NCI-H226 (cell line): ENCODE measurements at regions not wholly inside any gene's neighbourhood (a gene's known extent, or its start where the extent isn't known, plus 50 kb on each side); places are given as distances from the start of the nearest gene placed in this dataset.

ENCODE experiments used
- DNase-seq: peaks from one replicate; pipeline ENCODE4 v3.0.0-alpha.2; 2015

DNA sequence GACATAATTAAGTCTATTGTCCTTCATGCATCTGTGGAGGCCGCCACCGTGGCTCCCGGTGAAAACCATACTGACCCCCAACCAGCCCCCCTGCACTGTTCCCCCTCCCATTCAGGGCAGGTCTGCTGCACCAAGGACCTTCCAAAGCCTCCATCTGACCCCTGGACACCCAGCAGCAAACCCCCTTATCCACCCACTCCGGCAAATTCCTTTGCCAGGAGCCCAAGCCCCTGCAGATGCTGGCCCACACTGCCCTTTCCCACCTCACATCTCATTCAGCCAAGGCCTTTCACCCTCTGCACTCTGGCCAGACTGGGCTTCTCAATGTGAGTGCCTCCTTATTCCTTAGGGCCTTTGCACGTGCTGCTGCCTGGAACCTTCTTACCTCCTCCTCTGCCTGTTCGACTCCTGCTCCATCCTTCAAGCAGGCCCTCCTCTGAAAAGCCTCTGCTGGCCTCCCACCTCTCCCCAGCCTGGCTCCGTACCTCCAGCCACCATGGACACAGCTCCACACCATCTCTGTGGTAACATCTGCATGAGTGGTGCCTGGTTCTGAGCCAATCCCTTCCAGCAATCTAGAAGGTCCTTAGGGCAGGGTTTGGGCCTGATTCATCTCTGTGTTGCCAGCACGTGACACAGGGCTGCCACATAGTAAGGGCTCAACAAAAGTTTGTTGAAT lies 230.7 kb downstream of the BCL11B start:
- DNase-seq, result no peak

DNA sequence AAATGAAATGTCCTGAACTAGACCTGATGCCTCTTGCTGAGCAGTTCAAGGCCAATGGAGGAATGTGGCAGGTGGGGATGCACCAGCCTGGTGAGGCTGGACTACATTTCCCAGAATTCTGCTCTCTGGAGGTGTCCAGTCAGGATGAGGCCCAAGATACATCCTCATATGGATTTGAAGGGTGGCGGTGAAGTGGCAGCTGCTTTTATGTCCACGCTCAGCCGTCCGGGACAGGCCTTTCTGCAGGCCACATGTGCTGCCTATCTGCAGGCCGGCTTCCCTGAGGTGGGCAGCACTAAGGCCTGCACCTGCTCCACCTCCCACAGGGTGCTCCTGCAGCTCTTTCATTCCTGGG lies 230.2 kb downstream of the BCL11B start:
- DNase-seq, result no peak

DNA sequence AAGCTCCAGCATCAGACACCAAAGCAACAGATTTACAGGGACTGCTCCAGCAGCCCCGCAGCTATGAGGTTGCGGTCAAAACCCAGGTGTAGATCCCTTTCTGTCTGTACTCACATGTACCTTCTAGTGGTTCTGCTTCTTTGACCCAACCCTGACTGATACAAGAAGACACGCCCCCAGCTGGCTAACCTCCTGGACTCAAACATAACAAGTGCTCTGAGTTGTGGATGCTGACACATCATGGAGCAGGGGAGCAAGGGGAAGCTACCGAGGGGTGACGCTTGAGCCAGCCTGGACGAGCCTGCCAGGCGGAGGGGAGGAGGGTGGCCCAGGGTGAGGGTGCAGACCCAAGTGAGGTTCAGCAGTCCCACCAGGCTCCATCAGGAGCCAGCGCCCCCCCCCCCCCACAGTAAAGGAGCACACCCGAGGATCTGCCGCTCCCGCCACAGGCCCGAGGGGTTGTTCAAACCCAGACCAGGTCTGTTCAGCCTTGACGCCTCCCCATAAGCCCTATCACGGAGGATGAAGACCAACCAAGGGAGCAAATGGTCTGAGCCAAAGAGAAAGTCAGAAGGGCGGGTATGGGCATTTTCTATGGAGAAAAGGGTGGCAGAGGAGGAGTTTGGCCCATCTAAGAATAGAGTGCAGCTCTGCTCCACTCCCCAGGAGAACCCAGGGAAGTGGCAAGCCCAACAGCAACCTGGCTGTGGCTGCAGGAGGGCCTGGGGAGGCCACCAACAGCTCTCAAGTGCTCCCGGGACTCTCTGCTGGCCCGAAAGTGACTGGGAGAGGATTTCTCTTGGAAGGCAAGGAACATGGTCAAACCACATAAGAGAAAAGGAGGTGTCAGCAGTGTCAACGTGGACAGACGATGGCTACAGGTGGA lies 229.4 kb downstream of the BCL11B start:
- no peak for DNase-seq

DNA sequence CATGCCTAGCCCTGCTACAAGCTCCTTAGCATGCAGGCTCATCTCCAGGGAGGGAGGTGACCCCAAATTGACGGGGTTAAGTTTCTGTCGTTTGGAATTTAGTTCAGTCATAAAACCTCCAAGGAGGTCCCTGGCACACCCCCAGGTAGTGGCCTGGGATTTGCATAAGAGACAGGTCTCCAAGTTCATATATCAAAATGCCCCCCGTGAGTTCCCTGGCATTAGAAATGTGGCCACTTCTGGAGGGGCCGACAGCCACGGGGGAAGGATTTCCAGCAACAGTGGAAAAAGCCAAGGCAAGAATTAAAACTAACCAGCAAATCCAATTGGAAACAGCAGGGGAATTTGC lies 228.8 kb downstream of the BCL11B start:
- DNase-seq, result no peak

DNA sequence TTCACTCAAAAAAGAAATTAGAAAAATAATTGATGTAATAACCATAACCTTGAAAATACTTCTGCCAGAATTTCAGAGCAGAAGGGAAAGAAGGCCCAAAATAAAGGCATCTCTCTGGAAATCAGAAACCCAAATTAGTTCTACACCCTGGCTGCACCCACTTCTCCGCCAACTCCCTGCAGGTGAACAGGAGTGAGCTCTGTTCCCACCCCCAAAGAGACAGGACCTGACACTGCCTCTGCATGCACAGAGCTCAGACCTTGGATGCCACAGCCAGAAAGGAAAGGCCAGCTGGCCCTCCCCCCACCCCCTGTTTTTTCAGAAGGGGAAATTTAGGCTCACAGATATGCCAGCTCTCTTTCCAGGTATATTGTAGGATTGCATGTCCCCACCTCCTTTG lies 228.2 kb downstream of the BCL11B start:
- DNase-seq, result no peak

DNA sequence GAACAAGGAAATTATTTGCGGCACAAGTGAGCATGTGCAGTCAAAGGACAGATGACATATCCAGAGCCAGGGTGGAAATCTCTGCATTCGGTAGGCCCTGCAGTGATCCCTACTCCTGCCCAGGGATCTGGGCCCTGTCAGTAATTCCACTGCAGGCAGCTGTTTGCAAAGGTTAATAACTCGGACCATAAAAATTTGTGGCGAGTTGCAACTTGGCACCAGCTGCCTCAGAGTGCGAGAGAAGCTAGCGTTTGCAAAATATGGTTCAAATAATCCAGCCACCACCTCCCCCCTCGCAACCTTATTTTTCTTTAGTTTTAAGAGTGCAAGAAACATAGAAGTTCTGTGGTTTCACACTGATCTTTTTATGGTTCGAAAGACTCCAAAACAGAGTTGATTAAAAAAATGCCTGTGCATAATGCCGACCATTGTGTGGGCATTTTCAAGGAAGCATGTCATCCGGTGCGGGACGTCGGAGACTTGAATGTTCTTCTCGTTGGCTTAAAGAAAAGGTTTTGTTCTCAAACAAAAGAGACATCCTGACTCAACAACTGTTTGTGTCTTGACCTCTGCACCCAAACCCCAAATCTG lies 224.5 kb downstream of the BCL11B start:
- no peak for DNase-seq

DNA sequence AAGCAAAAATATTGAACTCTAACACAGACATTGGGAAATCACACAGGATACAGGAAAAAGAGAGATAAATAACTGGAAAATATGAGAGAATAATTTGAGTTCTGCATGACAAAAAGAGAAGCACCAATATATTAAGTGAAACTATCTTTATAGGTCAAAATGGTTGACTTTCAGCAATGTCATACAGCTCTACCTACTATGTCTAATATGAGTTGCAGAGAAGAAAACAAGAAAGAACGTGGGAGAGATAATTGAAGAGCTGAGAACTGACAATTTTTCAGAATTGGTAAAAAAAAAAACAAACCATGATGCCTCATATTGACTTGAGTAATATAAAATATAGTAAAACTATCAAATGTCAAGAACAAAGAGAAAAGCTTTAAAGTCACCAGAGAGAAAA lies 221.7 kb downstream of the BCL11B start:
- no peak for DNase-seq

DNA sequence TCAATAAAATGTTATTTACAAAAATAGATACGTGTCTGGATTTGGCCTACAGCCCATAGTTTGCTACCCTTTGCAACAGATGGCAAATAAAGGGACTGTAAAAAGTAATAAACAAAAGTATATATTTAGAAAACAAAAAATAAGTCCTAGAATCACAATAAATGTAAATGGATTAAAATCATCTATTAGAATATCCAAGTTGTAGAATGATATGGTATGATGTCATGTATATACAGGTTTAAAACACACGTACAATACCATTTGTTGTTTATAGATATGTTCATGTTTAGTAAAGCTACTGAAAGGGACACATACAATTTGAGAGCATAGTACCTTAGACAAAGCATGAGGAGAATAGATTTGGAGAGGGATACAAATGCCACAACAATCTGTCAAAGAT lies 219.5 kb downstream of the BCL11B start:
- no peak for DNase-seq

DNA sequence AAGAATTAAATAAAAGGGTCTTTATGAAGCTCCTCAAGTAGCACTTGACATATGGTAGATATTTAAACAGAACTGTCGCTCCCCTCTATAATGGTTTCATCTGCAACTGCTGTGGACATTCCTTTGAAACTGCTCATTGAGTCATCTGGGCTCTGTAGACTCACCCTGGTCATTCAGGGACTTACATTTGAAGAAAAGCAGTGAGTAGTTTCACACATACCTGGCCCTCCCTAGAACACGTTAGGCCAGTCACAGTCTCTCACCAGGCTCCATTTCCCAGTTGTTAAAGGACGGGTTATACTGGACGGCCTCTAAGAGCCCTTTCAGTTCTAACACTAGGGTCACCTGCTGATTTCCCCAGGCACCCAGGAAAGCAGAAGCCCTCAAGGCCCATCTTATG lies 217.0 kb downstream of the BCL11B start:
- no peak for DNase-seq

DNA sequence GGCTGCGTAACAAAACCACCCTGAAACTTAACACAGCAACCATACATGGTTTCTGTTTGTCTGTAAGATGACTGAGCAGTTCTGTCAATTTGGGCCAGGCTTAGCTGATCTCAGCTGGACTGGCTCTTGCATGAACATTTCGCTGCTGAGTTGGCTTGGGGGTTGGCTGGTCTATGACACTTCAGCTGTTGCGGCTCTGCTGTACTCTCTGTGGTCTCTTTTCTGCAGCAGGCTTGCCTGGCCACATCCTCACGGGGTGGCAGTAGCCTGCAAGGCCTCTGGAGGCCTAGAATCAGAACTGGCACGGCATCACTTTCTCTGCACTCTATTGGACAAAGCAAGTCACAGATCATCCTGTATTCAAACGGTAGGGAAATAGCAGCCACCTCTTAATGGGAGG lies 216.2 kb downstream of the BCL11B start:
- DNase-seq, result no peak

DNA sequence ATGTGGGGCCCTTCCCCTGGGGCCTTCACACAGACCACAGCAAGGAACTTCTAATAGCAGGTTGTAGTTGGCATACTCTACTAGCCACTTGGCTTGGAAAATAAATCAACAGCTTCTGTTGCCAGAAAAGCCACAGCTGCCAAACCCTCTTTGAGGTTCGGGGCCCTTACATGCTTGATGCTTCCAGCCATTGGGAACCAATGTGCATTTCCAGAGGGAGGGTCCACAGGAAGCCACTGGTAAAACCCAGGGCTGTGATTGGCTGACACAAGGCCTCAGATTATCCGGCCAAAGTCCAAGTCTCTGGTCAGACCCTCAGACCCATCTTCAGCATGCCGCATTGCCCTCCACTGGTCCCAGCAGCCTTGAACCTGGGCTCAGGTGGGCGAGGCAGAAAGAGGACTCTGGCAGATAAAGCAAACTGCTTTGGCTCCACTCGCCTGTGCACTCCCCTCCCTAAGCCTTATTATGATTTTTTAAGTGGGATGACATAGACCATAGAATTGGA lies 214.4 kb downstream of the BCL11B start:
- no peak for DNase-seq

DNA sequence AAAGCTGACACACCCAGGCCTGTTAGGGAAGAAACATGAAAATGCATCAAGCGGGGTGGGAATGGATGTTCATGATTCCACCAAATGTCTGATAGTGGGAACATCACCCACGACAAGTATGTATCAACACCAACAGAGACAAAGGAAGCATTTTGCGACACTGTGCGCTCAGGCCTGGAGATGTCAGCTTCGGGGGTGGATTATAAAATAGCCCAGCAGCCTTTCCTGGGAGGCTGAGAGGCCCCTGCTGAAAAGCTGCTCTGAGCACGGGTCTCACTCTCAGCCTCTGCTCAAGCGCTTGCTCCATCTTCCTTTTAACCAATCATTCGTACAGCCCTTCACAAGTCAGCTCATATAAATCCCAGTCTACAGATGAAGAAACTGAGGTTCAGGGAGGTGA lies 213.5 kb downstream of the BCL11B start:
- DNase-seq, result no peak

DNA sequence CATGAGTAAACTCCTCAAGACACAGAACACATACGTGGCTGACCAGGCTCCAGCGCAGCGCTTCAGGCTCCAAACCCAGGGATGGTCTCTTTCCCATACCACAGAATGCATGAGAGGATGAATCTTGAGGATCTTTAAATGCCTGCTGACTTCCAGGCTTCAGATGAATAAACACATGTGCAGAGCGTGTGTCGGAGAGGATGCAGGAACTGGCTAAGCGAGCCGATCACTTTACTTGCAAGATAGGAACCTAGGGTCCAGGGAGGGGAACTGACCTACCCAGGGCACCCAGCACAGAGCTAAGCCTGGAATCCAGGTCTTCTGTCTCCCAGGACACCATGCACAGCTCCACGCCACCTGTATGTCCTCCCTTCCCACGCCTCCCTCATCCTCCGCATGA lies 209.8 kb downstream of the BCL11B start:
- no peak for DNase-seq

DNA sequence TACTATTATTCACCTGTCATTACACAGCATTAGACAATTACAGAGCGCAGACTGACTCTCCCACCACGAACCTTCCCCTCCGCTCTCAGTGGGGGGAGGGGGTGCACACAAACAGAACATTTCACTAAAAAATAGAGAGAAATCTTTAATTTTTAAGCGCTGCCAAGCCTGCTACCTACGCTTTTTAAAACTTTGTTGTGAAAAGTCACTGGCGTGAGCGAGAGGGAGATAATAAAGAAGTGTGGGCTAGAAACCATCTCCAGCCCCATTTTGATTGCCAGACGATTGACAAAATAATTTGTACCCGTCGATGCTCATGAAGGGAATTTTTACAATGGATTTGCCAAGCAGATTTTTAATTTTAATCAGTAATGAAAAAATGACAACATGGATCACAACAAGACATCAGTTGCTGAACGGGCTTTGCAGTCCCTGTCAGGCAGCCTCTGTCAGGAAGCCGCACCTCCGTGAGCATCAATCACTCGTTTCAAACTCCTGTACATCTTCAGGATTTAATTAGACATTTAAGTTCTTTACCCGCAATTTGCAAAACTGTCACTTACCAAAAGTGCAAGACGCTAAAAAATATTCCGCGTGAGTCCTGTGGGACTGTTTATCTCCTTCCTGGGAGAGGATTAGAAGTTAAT lies 209.1 kb downstream of the BCL11B start:
- no peak for DNase-seq

DNA sequence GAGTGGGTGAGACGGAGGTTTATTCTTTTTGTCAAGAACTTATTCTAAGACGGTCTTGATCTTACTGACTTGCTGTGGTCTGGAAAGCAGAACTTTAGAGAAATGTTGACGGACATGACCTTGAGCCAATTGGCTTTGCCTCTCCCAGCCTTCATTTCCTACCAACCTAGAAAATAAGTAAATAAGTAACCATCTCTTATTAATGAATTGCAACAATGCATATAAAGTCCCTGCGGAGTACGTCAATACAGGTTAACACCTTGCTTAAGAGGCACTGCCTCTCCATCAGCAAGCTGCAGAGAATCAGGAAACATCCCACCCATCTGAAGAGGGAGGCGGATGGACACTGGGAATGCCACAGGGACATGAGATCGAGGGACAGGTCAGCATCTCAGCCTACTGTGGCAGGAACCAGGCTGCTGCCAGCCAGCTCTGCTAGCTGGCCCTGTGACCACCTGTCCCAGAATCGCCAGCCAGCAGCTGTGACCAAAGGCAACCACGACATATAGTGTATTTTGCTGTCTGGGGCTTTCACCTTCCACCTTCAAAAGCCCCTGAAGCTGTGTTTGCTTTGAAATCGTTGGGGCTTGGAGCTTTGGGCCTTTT lies 208.3 kb downstream of the BCL11B start:
- DNase-seq, result no peak

DNA sequence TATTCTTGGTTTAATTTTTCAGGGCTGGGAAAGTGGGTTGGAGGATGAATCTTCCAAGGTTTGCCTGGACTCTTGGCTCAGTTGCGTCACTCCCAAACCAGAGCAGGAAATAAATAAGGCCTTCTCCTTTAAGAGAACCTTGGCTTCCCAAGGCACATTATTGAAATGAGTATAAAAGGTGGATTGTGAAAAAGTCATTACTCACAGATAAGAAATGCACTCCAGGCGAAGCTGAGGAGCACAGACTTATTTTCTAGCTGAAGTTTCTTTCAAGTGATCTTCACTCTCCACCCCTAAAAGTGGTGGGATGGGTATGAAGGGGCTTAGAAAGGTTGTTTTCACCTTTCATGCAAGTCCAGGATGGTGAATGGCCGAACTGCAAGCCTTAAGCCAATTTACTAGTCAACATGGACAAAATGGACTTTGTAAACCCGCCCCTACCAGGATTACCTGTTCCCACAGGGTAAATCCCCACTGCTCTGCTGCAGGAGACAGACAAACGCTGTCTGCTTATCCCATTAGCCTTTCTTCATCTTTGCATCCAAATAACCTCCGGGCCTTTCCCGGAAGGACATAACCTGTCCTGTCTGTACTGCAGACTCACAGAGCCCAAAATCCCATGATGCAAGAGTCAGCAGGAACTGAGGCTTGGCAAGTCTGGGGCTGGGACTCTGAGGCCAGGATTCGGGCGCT lies 207.6 kb downstream of the BCL11B start:
- no peak for DNase-seq

DNA sequence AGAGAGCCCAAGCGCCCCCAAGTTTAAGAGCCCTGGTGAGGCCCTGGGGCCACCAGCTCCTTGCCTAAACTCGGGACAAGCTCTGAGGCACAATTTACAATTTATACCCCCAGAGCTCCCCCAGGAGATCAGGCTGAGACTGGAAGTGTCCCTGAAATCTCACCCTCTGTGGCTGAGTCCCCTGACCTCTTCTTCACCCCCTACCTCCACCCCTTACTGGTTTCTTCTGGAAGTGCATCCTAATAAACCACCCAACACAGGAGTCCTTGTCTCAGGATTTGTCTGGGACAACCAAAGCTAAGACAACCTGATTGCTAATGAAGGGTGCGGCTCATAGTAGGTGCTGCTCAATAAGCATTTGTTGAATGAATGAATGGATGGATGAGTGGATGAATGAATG lies 206.4 kb downstream of the BCL11B start:
- DNase-seq, result no peak

DNA sequence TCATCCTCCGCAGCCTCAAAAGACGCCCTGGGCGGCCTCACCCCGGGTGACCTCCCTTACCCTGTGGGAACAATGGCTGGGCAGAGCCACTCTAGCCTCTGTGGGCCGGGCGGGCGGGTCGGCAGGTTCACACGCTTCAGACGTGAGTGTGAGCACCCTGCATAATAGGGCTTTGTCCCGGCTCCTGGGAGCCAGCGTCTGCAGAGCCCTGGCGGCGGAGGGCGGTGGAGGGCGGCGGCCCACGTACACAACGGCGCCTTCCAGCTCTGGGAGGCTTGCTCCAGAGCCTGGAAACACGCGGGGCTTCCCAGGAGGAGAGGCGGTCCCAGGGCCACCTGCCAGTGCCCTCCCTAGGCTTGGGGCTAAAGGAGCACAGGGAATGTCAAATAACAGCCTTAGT lies 205.6 kb downstream of the BCL11B start:
- no peak for DNase-seq

DNA sequence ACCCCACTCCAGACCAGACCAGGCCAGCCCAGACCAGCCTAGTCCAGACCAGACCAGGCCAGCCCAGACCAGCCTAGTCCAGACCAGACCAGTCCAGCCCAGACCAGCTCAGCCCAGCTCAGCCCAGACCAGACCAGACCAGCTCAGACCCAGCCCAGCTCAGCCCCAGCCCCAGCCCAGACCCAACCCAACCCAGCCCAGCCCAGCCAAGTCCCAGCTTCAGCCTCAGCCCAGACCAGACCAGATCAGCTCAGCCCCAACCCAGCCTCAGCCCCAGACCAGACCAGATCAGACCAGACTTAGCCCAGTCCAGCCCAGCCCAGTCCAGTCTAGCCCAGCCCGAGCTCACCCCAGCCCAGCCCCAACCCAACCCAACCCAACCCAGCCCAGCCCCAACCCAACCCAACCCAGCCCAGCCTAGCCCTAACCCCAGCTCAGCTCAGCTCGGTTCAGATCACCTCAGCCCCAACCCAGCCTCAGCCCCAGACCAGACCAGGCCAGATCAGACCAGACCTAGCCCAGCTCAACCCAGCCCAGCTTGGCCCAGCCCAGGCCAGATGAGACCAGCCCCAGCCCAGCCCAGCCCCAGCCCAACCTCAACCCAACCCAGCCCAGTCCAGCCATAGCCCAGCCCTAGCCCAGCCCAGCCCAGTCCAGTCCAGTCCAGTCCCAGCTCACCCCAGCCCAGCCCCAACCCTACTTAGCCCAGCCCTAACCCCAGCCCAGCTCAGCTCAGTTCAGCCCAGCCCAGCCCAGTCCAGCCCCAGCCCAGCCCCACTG lies 204.7 kb downstream of the BCL11B start:
- DNase-seq, result no peak

DNA sequence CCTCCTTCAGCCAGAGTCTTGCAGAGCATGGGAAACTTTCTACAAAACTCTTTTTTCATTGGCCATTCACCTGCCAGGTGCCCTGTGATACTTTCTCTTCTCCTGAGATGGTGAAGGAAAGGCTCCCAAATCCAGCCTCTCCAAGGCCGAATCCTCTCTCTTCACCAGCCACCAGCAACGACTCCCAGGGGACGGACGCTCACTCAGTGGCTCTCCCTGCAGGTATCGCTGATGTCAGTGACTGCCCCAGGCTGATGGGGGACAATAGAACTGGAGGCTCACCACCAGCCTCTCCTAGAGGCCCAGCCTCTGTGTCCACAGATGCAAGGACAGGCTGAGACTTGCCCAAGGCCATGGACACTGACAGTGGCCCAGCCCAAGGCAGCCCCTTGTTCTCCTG lies 204.1 kb downstream of the BCL11B start:
- DNase-seq, result no peak

DNA sequence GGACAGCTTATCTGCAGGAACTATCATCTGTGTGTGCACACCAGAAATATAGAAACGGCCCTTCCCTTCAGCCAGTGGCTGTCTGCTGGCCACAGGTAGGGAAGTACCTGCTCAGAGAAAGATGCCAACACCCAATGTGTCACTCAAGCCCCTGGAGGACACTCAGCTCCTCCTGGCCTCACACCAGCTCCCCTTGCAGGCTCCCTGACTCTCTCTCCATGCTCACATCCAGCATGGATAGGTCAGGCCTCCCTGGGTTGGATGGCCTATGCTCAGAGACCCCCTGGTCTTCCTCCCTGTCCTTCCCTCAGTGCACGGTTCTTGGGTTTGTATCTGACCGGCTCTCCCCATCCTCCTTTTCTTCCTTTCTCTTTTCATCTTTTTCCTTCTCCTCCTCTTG lies 202.1 kb downstream of the BCL11B start:
- no peak for DNase-seq

DNA sequence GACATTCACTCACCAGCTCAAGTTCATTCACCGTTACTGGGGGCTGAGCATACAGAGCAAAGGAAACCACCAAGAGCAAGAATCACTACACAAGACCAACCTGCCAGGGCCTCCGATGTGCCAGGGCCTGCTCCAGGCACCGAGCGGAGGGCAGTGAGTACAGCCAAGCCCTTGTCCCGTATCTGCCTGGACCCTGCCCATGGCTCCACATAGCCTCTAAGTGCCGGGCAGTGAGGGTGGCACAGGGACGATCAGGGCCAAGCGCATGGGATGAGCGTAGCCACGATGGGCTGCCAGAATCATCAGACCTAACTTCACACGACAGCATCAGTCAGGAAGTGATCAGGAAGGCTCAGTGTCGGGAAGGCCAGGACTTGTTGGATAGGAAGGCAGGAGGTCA lies 199.6 kb downstream of the BCL11B start:
- DNase-seq, result no peak
